Endodermal cell (in vitro differentiated cells): ENCODE measurements at regions not wholly inside any gene's neighbourhood (a gene's known extent, or its start where the extent isn't known, plus 50 kb on each side); places are given as distances from the start of the nearest gene placed in this dataset.

Experiments
- DNase-seq: peaks from one replicate; pipeline ENCODE4 v3.0.0-alpha.2; 2017
- H3K27ac ChIP-seq: 2 replicates; pipeline ENCODE4 v1.5.1; 2013; ENCODE audit warnings: mild to moderate bottlenecking, low read depth, low read length, moderate library complexity
- H3K27me3 ChIP-seq: 2 replicates; pipeline ENCODE4 v1.6.1; 2013; ENCODE audit warnings: mild to moderate bottlenecking, low read length, moderate library complexity; ENCODE audit not compliant: insufficient read depth, control insufficient read depth, poor library complexity, severe bottlenecking
- H3K36me3 ChIP-seq: 2 replicates; pipeline ENCODE4 v1.7.0; 2013; ENCODE audit warnings: mild to moderate bottlenecking, low read length, moderate library complexity; ENCODE audit not compliant: control insufficient read depth, insufficient read depth
- H3K4me1 ChIP-seq: one replicate; pipeline ENCODE4 v1.7.0; 2013; ENCODE audit warnings: low read length; ENCODE audit not compliant: control insufficient read depth, insufficient read depth
- H3K4me3 ChIP-seq: 2 replicates; pipeline ENCODE4 v1.5.1; 2013; ENCODE audit warnings: mild to moderate bottlenecking, low read length, moderate library complexity
- H3K9ac ChIP-seq: 2 replicates; pipeline ENCODE4 v1.6.1; 2013; ENCODE audit warnings: mild to moderate bottlenecking, low read length, moderate library complexity; ENCODE audit not compliant: poor library complexity, severe bottlenecking; ENCODE audit errors: extremely low read depth
- H3K9me3 ChIP-seq: 2 replicates; pipeline ENCODE4 v1.6.1; 2013; ENCODE audit warnings: mild to moderate bottlenecking, low read length, moderate library complexity; ENCODE audit not compliant: control insufficient read depth
- H3K27ac Mint-ChIP-seq: 2 replicates; pipeline ENCODE4 v1.8.0; 2020; ENCODE audit warnings: mixed read lengths
- H3K27me3 Mint-ChIP-seq: 2 replicates; pipeline ENCODE4 v1.8.0; 2021; ENCODE audit warnings: mild to moderate bottlenecking, mixed read lengths; ENCODE audit not compliant: insufficient read depth
- H3K36me3 Mint-ChIP-seq: 2 replicates; pipeline ENCODE4 v1.8.0; 2020; ENCODE audit warnings: low read depth, mixed read lengths
- H3K4me1 Mint-ChIP-seq: 2 replicates; pipeline ENCODE4 v1.8.0; 2020; ENCODE audit warnings: mixed read lengths
- H3K4me3 Mint-ChIP-seq: 2 replicates; pipeline ENCODE4 v1.8.0; 2020; ENCODE audit warnings: mild to moderate bottlenecking, moderate library complexity, mixed read lengths
- H3K9me3 Mint-ChIP-seq: 2 replicates; pipeline ENCODE4 v1.8.0; 2020; ENCODE audit warnings: mild to moderate bottlenecking, mixed read lengths
- CTCF ChIP-seq: fragments of 200-600 bp; sonication (generic); conservative IDR thresholded peaks from 2 replicates; pipeline ENCODE4 v1.5.0; 2021; ENCODE audit warnings: antibody characterized with exemption, mild to moderate bottlenecking
- WGBS, 2 experiments: methylation state at CpG; one replicate each; pipeline versions ENCODE4 v1.1.5 to v1.1.7; 2013; ENCODE audit warnings: missing lambda C conversion rate in 2 of 2, mixed read lengths in 1 of 2; ENCODE audit not compliant: insufficient coverage in 1 of 2, insufficient read length in 1 of 2; 5-methylcytosine and 5-hydroxymethylcytosine counted together

- TF ChIP-seq CTCF, result no peak
- Mint-ChIP-seq H3K36me3 (no peaks in the 10 kb centered on the region), H3K27ac (no peak overlapping the region), H3K4me1 (peaks cover 10% of the 10 kb centered on the region), H3K9me3 (no peaks in the 10 kb centered on the region), H3K4me3 (no peak overlapping the region), H3K27me3 (peaks cover 4% of the 10 kb centered on the region)
- H3K9ac ChIP-seq, result no peak overlapping the region
- no peak overlapping the region for H3K27ac ChIP-seq
- H3K4me3 ChIP-seq, result no peak overlapping the region
- no peaks in the 10 kb centered on the region for H3K9me3 ChIP-seq
- no peak for DNase-seq
- H3K27me3 ChIP-seq, result no peaks in the 10 kb centered on the region
- H3K36me3 ChIP-seq, result no peaks in the 10 kb centered on the region
- H3K4me1 ChIP-seq, result no peaks in the 10 kb centered on the region
- WGBS, 2 experiments, result 85% methylated on average over 3 of the region's 3 CpGs; no CpG with 5 or more reads in 1 of the 2 experiments
Observed at GRCh38 chr4:174010547-174010946, 272.9 kb downstream of the FBXO8 start.

GRCh38 chr4:174009686-174010451 lies 273.6 kb downstream of the FBXO8 start:
- Histone ChIP-seq H3K36me3 (no peaks in the 10 kb centered on the region), H3K4me3 (no peak overlapping the region), H3K27ac (no peak overlapping the region), H3K4me1 (no peaks in the 10 kb centered on the region), H3K27me3 (no peaks in the 10 kb centered on the region), H3K9ac (no peak overlapping the region), H3K9me3 (no peaks in the 10 kb centered on the region)
- Mint-ChIP-seq H3K4me1 (peaks cover 10% of the 10 kb centered on the region), H3K36me3 (no peaks in the 10 kb centered on the region), H3K9me3 (no peaks in the 10 kb centered on the region), H3K27ac (no peak overlapping the region), H3K4me3 (no peak overlapping the region), H3K27me3 (peaks cover 9% of the 10 kb centered on the region)
- no peak for DNase-seq
- TF ChIP-seq CTCF, result no peak
- WGBS, 2 experiments, result 54 to 63% methylated on average over 2 to 3 of the region's 3 CpGs

- Histone ChIP-seq H3K4me3 (no peak overlapping the region), H3K4me1 (no peaks in the 10 kb centered on the region), H3K9ac (no peak overlapping the region), H3K36me3 (no peaks in the 10 kb centered on the region), H3K27ac (no peak overlapping the region), H3K27me3 (no peaks in the 10 kb centered on the region), H3K9me3 (no peaks in the 10 kb centered on the region)
- no peak for TF ChIP-seq CTCF
- 90% methylated on average over 3 of the region's 3 CpGs; no CpG with 5 or more reads in 1 of the 2 experiments for WGBS, 2 experiments
- no peak overlapping the region for H3K27ac Mint-ChIP-seq
- H3K9me3 Mint-ChIP-seq, result no peaks in the 10 kb centered on the region
- H3K4me1 Mint-ChIP-seq, result peaks cover 4% of the 10 kb centered on the region
- no peak for DNase-seq
- peaks cover 30% of the 10 kb centered on the region for H3K27me3 Mint-ChIP-seq
- no peaks in the 10 kb centered on the region for H3K36me3 Mint-ChIP-seq
- no peak overlapping the region for H3K4me3 Mint-ChIP-seq
Observed at GRCh38 chr4:174005422-174005821, 278.0 kb downstream of the FBXO8 start.
